Endothelial cell of umbilical vein (primary cell): ENCODE measurements at regions not wholly inside any gene's neighbourhood (a gene's known extent, or its start where the extent isn't known, plus 50 kb on each side); places are given as distances from the start of the nearest gene placed in this dataset.

ENCODE experiments used
- BruUV-seq: library from RNA; stranded (reverse); fragments of 400-500 nt; replicated peaks from 2 replicates; lab custom pipeline; 2021; lab: Mats Ljungman, UMichigan
- CTCF ChIA-PET: fragments of 300-600, 350-600 bp; sonication (Branson Sonifier 250); formaldehyde crosslinking; loops from one replicate; lab custom pipeline; 2021; ENCODE audit warnings: antibody characterized with exemption, inconsistent platforms; lab: Charles Lee
- POLR2A ChIA-PET: fragments of 300-600, 350-600 bp; sonication (Branson Sonifier 250); formaldehyde crosslinking; loops from one replicate; lab custom pipeline; 2021; ENCODE audit warnings: antibody characterized with exemption, inconsistent platforms; lab: Charles Lee
- DNase-seq: peaks from one replicate; pipeline ENCODE4 v3.0.0-alpha.2; 2011; ENCODE audit warnings: low read depth, low spot score
- FAIRE-seq: peaks from 2 replicates; lab custom pipeline; 2011; peaks lifted over from hg19 to GRCh38; lab: Jason Lieb, UNC
- H2AFZ ChIP-seq: 2 replicates; pipeline ENCODE4 v1.6.0; 2012; ENCODE audit warnings: low read depth, low read length, control low read depth, inconsistent platforms
- H3K27ac ChIP-seq: 2 replicates; pipeline ENCODE4 v1.5.1; 2011; ENCODE audit warnings: low read depth, mild to moderate bottlenecking, control low read depth, low read length, moderate library complexity; ENCODE audit not compliant: insufficient read depth
- H3K27me3 ChIP-seq, 2 experiments: 2 replicates each; pipeline versions ENCODE4 v1.6.0 to v1.6.1; 2011; ENCODE audit warnings: low read length in 2 of 2, mixed read lengths in 1 of 2; ENCODE audit not compliant: control insufficient read depth in 2 of 2, insufficient read depth in 2 of 2
- H3K36me3 ChIP-seq, 2 experiments: 2 replicates in 1 of 2; 3 replicates in 1 of 2; pipeline ENCODE4 v1.5.1; 2011; ENCODE audit warnings: low read length in 2 of 2, mild to moderate bottlenecking in 1 of 2, moderate library complexity in 1 of 2; ENCODE audit not compliant: control insufficient read depth in 2 of 2, insufficient read depth in 2 of 2; ENCODE audit errors: extremely low read depth in 1 of 2
- H3K4me1 ChIP-seq: 3 replicates; pipeline ENCODE4 v1.5.1; 2011; ENCODE audit warnings: mild to moderate bottlenecking, low read length; ENCODE audit not compliant: control insufficient read depth, insufficient read depth; ENCODE audit errors: extremely low read depth
- H3K4me2 ChIP-seq: 2 replicates; pipeline ENCODE4 v1.6.1; 2011; ENCODE audit warnings: low read length, control low read depth, mixed read lengths; ENCODE audit not compliant: insufficient read depth
- H3K4me3 ChIP-seq, 3 experiments: fragments of 200-600 bp in 1 of 3; sonication (generic), shearing (Covaris generic) in 1 of 3; replicated peaks in 1 of 3; 2 replicates each; pipeline ENCODE4 v1.5.1; 2011 to 2016; ENCODE audit warnings: control low read depth in 3 of 3, low read length in 3 of 3, mild to moderate bottlenecking in 2 of 3, inconsistent platforms in 1 of 3, low read depth in 1 of 3, moderate library complexity in 1 of 3; ENCODE audit not compliant: insufficient read depth in 1 of 3
- H3K79me2 ChIP-seq: 2 replicates; pipeline ENCODE4 v1.6.0; 2012; ENCODE audit warnings: low read length, inconsistent platforms; ENCODE audit not compliant: control insufficient read depth, insufficient read depth
- H3K9ac ChIP-seq: replicated peaks from 2 replicates; pipeline ENCODE3; 2011; ENCODE audit warnings: low read length, control low read depth; ENCODE audit not compliant: insufficient read depth; ENCODE audit errors: extremely low read depth
- H3K9me1 ChIP-seq: replicated peaks from 3 replicates; pipeline ENCODE4 v1.6.0; 2011; ENCODE audit warnings: mild to moderate bottlenecking, low read length; ENCODE audit not compliant: control insufficient read depth, insufficient read depth; ENCODE audit errors: extremely low read depth
- H3K9me3 ChIP-seq: replicated peaks from 2 replicates; pipeline ENCODE4 v1.5.1; 2012; ENCODE audit warnings: low read length, inconsistent platforms; ENCODE audit not compliant: control insufficient read depth, insufficient read depth
- H4K20me1 ChIP-seq: replicated peaks from 2 replicates; pipeline ENCODE3; 2011; ENCODE audit warnings: mild to moderate bottlenecking, low read length; ENCODE audit not compliant: control insufficient read depth, insufficient read depth; ENCODE audit errors: extremely low read depth
- EZH2 ChIP-seq: IDR thresholded peaks from 2 replicates; pipeline ENCODE4 v1.6.1; 2012; ENCODE audit warnings: borderline replicate concordance, low read depth, mild to moderate bottlenecking, moderate library complexity, low read length, inconsistent platforms; ENCODE audit not compliant: severe bottlenecking
- FOS ChIP-seq: IDR thresholded peaks from 2 replicates; pipeline ENCODE4 v1.6.1; 2011; ENCODE audit warnings: mild to moderate bottlenecking, low read length, moderate library complexity, borderline replicate concordance; ENCODE audit not compliant: insufficient read depth
- GATA2 ChIP-seq: IDR thresholded peaks from 2 replicates; pipeline ENCODE4 v1.7.0; 2011; ENCODE audit warnings: low read depth, mild to moderate bottlenecking, moderate library complexity, mixed read lengths, low read length; ENCODE audit not compliant: insufficient read length, insufficient read depth
- JUN ChIP-seq: IDR thresholded peaks from 2 replicates; pipeline ENCODE4 v1.6.1; 2011; ENCODE audit warnings: borderline replicate concordance, low read depth; ENCODE audit not compliant: insufficient read length, insufficient read depth
- MAX ChIP-seq: IDR thresholded peaks from 2 replicates; pipeline ENCODE4 v1.6.1; 2011; ENCODE audit not compliant: insufficient read depth, insufficient read length
- MYC ChIP-seq: IDR thresholded peaks from one replicate; pipeline ENCODE4 v1.6.1; 2011; ENCODE audit warnings: mild to moderate bottlenecking, low read depth, low read length
- POLR2A ChIP-seq: IDR thresholded peaks from 2 replicates; pipeline ENCODE4 v1.6.1; 2012; ENCODE audit warnings: low read depth, mild to moderate bottlenecking, control low read depth, low read length
- POLR2AphosphoS5 ChIP-seq: IDR thresholded peaks from 2 replicates; pipeline ENCODE4 v1.6.1; 2012; ENCODE audit warnings: low read depth, mild to moderate bottlenecking, control low read depth, low read length, moderate library complexity; ENCODE audit not compliant: insufficient read depth
- dilution Hi-C: fragments of 300-500 bp; cut with MboI; formaldehyde crosslinking; loops from one replicate; pipeline ENCODE4 v1.15.0; 2019; ENCODE audit warnings: low sequenced_read_pairs; ENCODE audit not compliant: extremely low pct_ligation_motif_present
- intact Hi-C: fragments of 100-400 bp; cut with micrococcal nuclease; formaldehyde crosslinking; loops from one replicate; pipeline ENCODE4 v1.10.0; 2022
- TF ChIP-seq, protein P1 (sequence below), 2 donors: IDR thresholded peaks; 1 replicate in 1 of 2; 2 replicates in 1 of 2; pipeline ENCODE4 v1.5.1; 2011; ENCODE audit warnings: low read length in 2 of 2, mild to moderate bottlenecking in 2 of 2, moderate library complexity in 2 of 2, control low read depth in 1 of 2, inconsistent platforms in 1 of 2, low read depth in 1 of 2; ENCODE audit not compliant: insufficient read depth in 1 of 2; ENCODE audit errors: extremely low read depth in 1 of 2

GRCh38 chr17:77042476-77043231, 98.1 kb upstream of the SEC14L1 start:
- TF ChIP-seq POLR2AphosphoS5 (no peak), POLR2A (no peak), MAX (no peak), MYC (no peak), GATA2 (no peak), JUN (no peak), FOS (no peak), EZH2 (no peak)
- TF ChIP-seq, protein P1, sequence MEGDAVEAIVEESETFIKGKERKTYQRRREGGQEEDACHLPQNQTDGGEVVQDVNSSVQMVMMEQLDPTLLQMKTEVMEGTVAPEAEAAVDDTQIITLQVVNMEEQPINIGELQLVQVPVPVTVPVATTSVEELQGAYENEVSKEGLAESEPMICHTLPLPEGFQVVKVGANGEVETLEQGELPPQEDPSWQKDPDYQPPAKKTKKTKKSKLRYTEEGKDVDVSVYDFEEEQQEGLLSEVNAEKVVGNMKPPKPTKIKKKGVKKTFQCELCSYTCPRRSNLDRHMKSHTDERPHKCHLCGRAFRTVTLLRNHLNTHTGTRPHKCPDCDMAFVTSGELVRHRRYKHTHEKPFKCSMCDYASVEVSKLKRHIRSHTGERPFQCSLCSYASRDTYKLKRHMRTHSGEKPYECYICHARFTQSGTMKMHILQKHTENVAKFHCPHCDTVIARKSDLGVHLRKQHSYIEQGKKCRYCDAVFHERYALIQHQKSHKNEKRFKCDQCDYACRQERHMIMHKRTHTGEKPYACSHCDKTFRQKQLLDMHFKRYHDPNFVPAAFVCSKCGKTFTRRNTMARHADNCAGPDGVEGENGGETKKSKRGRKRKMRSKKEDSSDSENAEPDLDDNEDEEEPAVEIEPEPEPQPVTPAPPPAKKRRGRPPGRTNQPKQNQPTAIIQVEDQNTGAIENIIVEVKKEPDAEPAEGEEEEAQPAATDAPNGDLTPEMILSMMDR (IDR thresholded peaks at IDR 0.05; ENCODE audit: extremely low read depth in 1 of 2, insufficient read depth in 1 of 2, low read depth in 1 of 2, low read length in 2 of 2): no peak
- Histone ChIP-seq H2AFZ (no peak overlapping the region), H3K4me1 (no peaks in the 10 kb centered on the region), H3K4me2 (no peak overlapping the region), H3K9ac (no peak overlapping the region), H3K36me3 (no peaks in the 10 kb centered on the region), H3K27me3 (no peaks in the 10 kb centered on the region), H3K9me3 (no peaks in the 10 kb centered on the region), H4K20me1 (no peaks in the 10 kb centered on the region), H3K79me2 (no peaks in the 10 kb centered on the region), H3K9me1 (no peaks in the 10 kb centered on the region), H3K4me3 (no peak overlapping the region), H3K27ac (no peak overlapping the region)
- DNase-seq: no peak
- no TSS peak for BruUV-seq
- intact Hi-C loops: no loop called here
- FAIRE-seq: no peak
- ChIA-PET POLR2A (no interaction called here), CTCF (interaction anchor here (1.2 to 8.4 kb wide), 2 partner anchors 14 to 175 kb away, joined by 4 to 83 read pairs; partner anchors contain the start of gene MGAT5B)
- dilution Hi-C loops: no loop called here
